NCI-H748 treated with DMSO at 0.1 percent for 48 hours (cell line): ENCODE measurements at regions not wholly inside any gene's neighbourhood (a gene's known extent, or its start where the extent isn't known, plus 50 kb on each side); places are given as distances from the start of the nearest gene placed in this dataset.

Experiments used
- DNase-seq: peaks from one replicate; lab custom pipeline; 2025; lab: John Stamatoyannopoulos, UW

- DNase-seq, result no peak
Observed at GRCh38 chr15:94893091-94893490, 661.7 kb downstream of the MCTP2 start.

- DNase-seq, result no peak
Observed at GRCh38 chr15:94894056-94894455, 662.7 kb downstream of the MCTP2 start.

GRCh38 chr15:94909510-94909909, 678.1 kb downstream of the MCTP2 start:
- no peak for DNase-seq

- DNase-seq, result no peak
Observed at GRCh38 chr15:94910166-94910565, 678.8 kb downstream of the MCTP2 start.

GRCh38 chr15:94912760-94913159, 681.4 kb downstream of the MCTP2 start:
- no peak for DNase-seq

- no peak for DNase-seq
Observed at GRCh38 chr15:94917068-94917467, 685.7 kb downstream of the MCTP2 start.

- no peak for DNase-seq
Observed at GRCh38 chr15:94921936-94922335, 690.6 kb downstream of the MCTP2 start.

GRCh38 chr15:94924057-94924456, 692.7 kb downstream of the MCTP2 start:
- DNase-seq, result no peak

GRCh38 chr15:94924971-94925598, 693.7 kb downstream of the MCTP2 start:
- no peak for DNase-seq

GRCh38 chr15:94925680-94926079, 694.3 kb downstream of the MCTP2 start:
- DNase-seq, result no peak

- DNase-seq, result no peak
Observed at GRCh38 chr15:94927003-94927402, 695.6 kb downstream of the MCTP2 start.

GRCh38 chr15:94929282-94929681, 697.9 kb downstream of the MCTP2 start:
- DNase-seq, result no peak

- DNase-seq, result no peak
Observed at GRCh38 chr15:94930441-94930840, 699.1 kb downstream of the MCTP2 start.

- no peak for DNase-seq
Observed at GRCh38 chr15:94930960-94931359, 699.6 kb downstream of the MCTP2 start.

- no peak for DNase-seq
Observed at GRCh38 chr15:94934440-94934839, 703.1 kb downstream of the MCTP2 start.

- DNase-seq, result no peak
Observed at GRCh38 chr15:94937242-94937641, 705.9 kb downstream of the MCTP2 start.

GRCh38 chr15:94943888-94944287, 712.5 kb downstream of the MCTP2 start:
- no peak for DNase-seq

GRCh38 chr15:94951538-94951937, 720.2 kb downstream of the MCTP2 start:
- DNase-seq, result no peak

- no peak for DNase-seq
Observed at GRCh38 chr15:94963953-94964352, 732.6 kb downstream of the MCTP2 start.

GRCh38 chr15:94965593-94965992, 734.2 kb downstream of the MCTP2 start:
- DNase-seq, result no peak

- DNase-seq, result no peak
Observed at GRCh38 chr15:94968133-94968532, 736.8 kb downstream of the MCTP2 start.

- no peak for DNase-seq
Observed at GRCh38 chr15:94970096-94970495, 738.7 kb downstream of the MCTP2 start.

GRCh38 chr15:94970802-94971201, 739.4 kb downstream of the MCTP2 start:
- no peak for DNase-seq

- DNase-seq, result no peak
Observed at GRCh38 chr15:94972314-94972713, 741.0 kb downstream of the MCTP2 start.

GRCh38 chr15:94987085-94987484, 755.7 kb downstream of the MCTP2 start:
- no peak for DNase-seq
